NCI-H748 (cell line): ENCODE measurements at regions not wholly inside any gene's neighbourhood (a gene's known extent, or its start where the extent isn't known, plus 50 kb on each side); places are given as distances from the start of the nearest gene placed in this dataset.

Source experiments
- DNase-seq: peaks from one replicate; lab custom pipeline; 2025; ENCODE audit not compliant: unreplicated experiment; lab: John Stamatoyannopoulos, UW

DNA sequence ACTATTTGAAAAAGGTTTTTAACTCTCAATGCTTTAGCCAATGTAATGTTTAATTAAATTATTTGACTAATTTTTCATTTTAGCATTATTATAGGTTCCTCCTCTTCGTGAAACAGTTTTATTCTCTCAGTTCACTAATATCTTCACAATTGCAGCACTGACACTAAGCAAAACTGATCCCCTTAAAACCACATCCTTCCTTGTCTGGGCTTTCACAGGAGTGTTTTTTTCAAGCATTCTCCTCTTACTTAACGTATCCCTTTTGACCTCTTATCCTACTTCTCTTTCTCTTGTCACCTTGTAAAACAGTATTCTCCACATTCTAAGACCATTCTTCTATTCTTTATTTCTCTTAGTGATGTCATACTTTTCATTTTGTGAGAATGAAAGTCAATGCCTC lies 112.8 kb downstream of the DSC3 start:
- DNase-seq = no peak

DNA sequence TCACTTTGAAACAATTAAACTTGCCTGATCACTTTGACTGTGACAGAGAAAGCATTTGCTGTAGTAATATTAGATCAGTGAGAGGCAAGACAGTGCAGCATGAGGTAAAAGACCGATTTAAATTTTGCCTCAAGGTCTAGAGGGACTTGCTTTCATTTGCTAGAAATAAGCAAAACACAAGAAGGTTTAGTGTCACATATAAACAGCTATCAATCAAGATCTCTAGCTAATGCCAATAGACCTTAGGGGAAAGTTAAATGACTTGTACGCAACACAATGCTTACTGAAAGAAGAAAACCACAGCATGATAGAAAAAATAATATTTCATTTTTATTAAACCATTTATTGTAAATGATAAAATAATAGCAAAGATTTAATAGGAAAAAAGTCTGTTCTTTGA lies 113.5 kb downstream of the DSC3 start:
- DNase-seq = no peak

DNA sequence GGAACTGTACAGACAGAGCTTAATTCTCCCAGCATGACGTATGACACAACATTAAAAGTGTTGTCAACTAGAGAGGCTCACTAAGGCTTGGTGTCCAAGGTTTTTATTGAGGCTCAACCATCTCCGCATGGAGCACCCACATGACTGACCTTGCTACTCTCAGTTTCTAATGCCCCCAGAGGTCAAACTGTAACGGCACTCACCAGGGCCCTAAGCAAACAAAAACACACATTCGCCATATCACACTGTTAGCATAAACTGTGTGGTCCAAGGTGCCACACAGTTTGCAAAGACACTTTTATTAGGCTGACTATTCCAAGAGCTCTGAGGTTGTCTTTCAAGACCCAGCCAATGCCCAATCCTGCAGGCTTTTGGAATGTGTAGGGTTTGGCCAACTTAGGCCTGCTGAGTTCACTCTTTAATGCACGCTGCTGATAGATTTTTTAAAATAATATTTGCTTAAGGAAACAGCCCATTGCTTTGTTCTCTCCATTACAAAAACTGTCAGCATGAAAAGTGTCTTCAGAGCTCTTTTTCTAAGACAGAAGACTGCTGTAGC lies 114.9 kb downstream of the DSC3 start:
- no peak for DNase-seq

DNA sequence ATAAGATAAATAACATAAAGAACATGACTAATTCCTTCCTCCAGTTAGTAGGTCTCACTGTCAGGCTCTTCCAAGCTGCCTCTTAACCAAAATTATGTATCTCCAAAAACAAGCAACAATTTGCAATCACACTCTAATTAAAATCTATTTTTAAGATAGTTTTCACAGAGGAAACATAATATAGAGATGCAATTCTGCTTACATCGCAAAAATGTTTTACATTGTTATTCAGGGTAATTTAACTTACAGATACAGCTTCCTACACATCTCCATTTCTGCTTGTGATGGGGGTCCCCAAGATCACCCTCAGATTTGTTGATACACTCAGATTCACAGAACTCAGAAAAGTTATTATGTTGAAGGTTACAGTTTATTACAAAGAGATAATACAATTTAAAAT lies 115.5 kb downstream of the DSC3 start:
- DNase-seq = no peak

DNA sequence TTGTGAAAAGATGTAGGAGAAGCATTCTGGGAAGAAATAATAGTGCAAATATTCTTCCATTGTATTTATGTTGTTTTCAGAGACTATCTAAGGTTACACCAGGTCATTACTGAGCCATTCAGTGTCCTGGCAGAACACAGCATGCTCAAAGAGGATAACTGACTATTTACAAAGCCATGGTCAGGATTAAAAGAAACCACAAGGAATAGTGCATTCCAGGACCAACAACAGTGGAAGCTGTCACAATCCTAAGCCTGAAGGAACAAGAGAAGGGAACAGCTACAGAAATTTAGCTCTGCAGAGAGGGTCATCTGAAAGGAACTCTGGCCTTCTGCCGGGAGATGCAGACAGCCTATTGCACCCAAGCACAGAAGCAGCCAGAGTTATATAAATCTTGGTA lies 116.7 kb downstream of the DSC3 start:
- no peak for DNase-seq

DNA sequence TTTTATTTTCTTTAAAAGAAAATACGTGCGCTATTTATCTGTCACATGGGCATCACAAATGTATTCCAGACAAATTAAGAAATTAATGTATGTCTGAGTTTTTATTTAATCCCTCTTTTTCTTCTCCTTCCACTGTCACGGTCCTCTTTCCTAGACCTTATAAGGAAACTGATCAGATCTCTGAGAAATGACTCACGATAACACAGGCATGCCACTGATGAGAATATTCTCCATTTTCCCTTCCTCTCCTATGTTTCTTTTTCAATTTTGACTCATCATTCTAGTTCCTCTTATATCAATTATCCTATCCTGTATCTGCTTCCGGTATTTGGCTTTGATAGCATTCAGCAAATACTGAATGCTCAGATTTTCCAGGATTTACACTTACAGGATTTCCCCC lies 121.8 kb downstream of the DSC3 start:
- DNase-seq = no peak

DNA sequence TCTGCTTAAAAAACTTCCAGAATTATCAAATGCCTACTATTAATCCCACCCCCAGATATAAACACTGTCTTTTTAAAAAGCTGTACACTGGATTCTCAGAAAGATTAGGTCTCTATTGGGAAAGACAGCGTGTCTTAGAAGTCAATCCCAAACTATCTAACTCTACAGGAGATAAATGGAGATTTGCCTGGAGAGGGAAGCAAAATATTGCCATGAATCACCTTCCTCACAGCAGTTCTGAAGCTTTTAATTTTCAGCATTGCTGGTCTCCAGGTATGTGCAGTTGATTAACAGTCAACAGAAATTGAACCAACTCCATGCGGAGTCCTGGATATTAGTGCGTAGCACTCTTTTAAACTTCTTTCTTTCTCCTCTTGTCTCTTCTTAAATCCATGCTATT lies 122.2 kb downstream of the DSC3 start:
- DNase-seq = no peak

DNA sequence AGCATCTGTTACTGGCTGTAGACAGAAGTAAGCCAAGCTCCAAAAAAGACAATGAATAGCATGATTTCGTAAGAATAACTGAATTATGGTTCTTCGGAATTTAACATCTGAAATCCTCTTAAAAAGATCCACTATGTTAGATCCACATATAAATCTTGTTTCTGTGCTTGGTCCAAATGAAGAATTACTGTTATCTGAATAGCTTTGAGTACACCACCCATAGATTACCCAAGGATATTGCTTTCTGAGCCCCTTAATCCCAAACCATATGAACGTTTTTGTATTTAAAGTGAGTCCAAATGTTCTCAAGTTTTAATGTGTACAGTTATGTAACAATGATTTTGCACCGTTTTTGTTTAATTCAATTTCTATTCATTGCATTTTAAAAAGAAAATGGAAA lies 124.9 kb downstream of the DSC3 start:
- DNase-seq = no peak

DNA sequence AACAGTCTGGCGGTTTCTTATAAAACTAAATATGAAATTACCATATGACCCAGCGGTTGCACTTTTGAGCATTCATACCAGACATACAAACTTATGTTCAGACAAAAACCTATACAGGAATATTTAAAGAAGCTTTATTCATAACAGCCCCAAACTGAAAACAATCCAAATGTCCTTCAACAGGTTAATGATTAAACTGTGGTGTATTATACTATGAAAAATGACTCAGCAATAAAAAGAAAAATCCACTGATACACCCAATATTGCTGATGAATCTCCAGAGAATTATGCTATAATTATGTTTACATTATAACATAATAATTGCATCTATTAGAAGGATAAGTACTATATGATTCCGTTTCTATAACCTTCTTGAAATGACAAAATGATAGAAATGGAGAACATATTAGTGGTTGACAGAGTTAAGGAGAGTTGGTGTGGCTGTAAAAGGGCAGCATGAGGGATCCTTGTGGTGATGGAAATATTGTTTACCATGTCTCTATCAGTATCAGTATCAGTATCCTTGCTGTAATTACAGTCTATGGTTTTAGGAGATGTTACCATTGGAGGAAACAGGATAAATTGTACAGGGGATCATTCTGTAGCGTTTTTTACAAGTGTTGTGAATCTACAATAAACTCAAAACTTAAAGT lies 127.1 kb downstream of the DSC3 start:
- no peak for DNase-seq

DNA sequence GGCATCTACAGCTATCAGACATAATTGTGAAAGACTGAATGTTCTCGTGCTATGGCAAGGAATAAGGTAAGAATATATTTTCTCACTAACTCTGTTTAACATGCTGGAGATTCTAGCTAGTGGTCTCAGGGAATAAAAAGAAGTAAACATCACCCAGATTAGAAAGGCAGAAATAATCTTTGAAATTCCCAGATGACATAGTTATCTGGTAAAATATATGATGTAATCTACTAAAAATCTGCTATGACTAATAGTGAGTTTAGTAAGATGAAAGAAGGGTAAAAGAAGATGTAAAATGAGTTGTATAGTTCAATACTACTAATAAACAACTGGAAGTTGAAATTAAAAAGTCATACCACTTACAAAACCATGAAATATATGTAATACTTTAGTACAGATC lies 134.2 kb downstream of the DSC3 start:
- no peak for DNase-seq

DNA sequence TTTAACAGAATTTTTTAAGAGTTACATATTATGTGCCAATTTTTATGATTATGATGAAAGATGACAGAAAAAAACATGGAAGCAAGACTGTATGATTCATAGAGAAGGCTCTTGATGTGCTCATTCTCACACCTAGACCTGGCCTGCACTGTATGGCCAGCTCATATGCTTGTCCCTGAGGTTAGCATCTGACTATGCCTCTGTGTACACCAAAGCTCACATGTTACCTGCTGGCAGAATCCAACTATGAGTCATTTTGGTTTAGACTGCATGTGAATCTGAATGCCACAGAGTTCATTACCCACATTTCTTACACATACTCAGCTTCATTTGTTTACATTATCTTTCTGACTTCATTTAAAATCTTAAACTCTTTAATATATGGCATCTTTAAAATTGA lies 139.0 kb downstream of the DSC3 start:
- no peak for DNase-seq

DNA sequence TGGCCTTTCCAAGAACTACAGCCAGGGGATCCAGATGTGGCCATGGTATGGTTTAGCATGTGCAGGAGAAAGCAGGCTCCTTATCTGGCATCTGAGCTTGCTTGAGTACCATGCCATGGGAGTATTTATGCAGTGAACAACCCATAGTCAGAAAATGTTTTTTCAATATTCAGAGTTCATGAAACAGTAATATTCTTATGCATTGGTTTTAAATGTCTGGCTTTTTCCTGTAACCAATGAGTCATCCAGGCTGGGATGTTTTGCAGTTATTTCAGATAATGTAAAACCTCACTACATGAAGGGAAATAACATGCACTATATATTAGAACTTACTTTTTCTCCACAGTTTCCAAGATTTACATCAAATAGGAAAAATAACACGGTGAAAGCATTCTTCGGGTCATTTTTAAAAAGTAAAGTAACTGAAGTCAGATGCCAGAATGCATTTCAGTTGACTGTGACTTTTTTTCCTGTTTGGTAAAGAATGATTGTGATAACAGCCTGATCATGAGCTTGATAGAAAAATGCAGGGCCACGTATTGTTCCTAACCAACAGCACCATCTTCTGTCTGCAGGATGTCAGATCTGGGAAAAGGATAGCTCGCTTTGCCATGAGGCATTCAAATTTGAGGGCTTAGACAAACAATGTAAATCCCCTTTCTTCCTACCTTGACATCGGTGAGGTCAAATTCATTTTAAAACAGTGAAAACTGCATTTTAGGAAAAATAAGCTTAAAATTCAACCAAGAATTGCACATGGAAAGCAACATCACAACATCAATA lies 152.8 kb downstream of the DSC3 start:
- peak; percentile 33 for DNase-seq

DNA sequence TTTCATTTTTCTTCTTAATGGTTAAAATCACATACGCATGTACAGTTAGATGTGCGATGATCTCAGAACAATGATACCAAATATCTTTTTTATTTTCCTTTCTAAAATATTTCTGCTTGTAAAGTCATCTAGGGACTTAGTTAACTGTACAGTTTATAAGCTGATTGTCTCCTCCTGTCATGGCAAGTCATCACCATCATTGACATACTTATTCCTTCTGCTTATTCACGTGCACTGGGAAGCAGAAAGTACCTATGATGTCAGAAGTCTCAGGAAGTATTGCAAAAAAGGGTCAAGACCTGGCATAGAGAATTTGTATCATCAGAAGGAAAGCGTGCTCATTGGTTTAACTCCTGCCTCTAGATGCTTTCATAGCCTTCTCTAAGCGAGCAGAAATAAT lies 154.2 kb downstream of the DSC3 start:
- DNase-seq = no peak

DNA sequence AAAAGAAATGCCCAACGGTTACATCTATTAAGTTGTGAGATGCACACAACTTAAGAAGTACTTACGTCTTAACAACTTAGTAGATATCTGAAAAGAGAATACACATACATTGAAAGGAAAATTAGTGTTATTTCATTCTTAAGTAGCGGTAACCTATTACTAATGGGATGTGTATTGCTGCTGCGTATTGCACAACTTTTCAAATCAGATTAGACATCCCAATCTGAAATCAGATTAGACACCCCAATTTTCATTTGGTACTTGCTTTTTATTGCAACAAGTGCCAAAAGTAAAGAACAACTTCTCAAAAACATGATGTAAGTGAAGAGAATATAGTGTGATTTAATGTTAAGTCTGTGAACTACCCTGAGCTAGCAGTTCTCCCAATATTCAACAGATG lies 155.5 kb downstream of the DSC3 start:
- no peak for DNase-seq

DNA sequence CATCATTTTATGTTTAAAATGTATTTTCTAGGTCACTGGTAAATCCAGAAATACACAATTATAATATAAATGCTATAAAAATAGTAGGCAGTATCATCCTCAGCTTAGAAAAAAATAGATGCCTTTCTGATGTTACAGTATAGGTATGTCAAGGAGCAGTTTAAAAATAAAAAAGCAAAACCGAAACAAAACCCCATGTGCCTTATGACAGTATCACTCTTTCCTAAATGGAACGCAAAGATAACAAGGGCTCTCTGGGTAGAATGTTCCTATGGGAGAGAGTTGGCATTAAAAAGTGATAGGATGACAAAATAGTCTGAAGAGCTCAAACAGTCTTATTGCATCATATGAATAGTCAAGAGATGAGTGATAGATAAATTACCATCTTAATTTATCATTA lies 172.1 kb downstream of the DSC3 start:
- no peak for DNase-seq

DNA sequence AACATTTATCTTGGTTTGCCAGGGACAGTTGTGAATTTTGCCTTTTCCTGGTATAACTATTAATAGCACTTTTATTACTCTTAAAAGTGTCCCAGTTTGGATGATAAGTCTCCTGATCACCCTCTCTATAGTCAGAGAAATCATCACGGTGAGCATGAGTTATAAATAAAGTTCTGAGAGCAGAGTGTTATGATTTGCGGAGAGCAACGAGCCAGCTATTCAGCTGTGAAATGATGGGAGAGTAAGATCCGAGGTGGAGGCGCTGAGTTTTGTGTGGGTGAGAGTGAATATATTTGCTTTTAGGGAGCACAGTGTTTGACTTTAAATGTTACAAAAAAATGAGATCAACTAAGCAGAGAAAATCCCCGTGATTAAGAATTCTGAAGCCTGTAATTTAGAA lies 179.6 kb downstream of the DSC3 start:
- no peak for DNase-seq

DNA sequence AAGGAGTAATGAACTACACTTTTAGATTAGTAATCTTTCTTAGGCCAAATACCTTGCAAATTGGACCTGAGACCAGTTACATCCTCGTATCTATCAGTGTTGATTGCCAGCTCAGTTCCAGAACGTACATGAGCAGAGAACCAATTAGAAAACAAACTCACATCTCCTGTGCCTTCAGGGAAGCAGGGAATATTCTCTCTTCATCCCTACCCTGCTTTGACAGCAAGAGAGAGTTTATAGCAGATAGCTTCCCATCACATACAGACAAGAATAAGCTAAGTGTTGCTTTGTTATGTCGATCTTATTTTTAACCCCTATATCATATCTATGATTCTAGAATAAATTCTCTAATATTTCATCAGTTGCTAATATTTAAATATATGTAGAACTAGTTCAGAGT lies 181.8 kb downstream of the DSC3 start:
- DNase-seq = no peak

DNA sequence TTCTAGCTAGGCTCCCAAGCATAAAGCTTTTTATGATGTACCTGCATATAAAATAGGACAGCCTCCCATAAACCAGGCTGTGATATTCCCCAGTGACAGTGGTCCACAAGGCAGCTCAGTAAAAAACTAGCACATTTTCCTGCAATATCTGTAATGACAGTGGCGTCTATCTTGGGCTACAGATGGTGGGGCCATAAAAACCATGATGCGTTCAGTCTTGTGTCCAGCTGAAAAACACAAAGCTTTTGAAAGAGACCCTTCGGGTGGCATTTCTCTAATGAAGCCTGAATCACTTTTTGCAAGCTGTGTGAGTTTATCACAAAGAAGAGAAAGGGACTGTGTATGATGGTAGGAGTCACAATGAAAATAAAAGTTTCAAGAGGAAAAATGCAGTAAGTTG lies 183.5 kb downstream of the DSC3 start:
- no peak for DNase-seq

DNA sequence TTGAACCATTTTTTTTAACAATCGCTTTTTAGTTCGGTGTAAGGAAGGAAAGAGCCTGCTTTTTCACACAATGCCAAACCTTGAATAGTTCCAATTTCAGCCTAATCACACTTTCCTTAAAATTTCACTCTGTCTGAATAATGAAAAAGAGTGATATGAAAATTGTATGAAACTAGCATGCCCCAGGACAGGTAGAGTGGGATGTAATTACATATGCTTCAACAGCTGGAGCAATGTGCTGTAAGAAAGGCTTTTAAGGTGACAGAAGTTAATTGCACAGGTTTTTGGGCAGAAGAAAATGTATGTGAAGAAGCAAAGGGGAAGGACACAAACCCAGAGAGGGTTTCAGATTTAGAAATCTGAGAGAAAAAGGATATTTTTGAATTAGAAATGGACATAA lies 184.0 kb downstream of the DSC3 start:
- no peak for DNase-seq

DNA sequence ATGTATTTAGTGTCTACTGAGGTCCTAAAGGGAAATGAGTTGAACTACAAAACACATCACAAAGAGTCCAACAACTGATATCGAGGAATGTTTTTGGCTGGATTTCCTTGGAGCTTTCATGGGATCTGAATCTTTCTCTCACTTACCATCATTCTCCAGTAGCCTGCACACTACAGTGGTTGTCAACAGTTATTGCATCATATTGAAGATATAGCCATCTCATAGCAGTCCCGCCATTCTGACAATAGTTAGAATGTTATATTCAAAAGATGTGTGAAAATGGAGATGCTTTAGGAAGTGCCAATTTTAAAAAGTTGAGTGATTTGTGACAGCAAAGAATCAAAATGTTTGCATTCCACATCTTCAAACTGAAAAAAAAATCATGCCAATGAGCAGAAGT lies 186.8 kb downstream of the DSC3 start:
- no peak for DNase-seq

DNA sequence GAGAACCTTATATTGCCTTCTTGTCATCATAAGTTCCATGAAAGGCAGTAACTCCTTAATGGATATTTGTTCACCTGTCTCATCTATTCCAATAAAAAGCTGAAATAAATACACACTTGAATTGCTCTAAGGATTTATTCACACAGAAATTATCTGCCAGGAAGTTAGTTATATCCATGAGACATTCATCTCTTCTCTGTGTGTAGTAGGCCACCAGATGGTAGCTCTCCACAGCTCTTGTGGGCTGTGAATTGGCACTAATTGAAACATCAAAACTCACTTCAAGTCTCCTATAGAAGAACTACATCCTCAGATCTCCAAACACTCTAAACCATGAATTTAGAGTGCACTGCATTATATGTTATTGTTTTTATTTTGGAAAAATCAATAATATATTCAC lies 189.6 kb downstream of the DSC3 start:
- peak; percentile 21 for DNase-seq

DNA sequence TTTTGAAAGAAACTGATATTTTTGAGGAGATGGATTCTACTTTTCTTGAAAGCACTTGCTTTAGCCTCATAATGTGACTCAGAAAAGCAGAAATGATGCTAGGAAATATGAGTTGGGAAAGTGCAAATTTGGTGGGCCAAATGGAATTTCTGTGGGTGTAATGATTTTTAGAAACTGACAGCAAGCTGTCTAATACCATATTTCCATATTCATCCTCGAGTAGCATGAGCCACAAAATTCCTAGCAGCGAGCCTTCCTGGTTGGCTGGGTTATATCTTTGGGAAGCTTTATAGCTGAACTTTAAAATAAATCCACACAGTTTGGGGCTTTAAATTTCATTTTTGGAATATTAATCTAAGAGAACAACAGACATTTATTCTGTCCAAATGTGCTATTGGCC lies 190.0 kb downstream of the DSC3 start:
- DNase-seq = no peak
